Hepatocyte (in vitro differentiated cells): ENCODE measurements at regions not wholly inside any gene's neighbourhood (a gene's known extent, or its start where the extent isn't known, plus 50 kb on each side); places are given as distances from the start of the nearest gene placed in this dataset.
"Not testable (repeated sequence)": the region's sequence is repeated elsewhere in the genome, so short reads cannot be mapped to it uniquely, and the experiment has no call there.

Experiments
- DNase-seq: peaks from one replicate; pipeline ENCODE4 v3.0.0-alpha.2; 2016; ENCODE audit warnings: low spot score
- H2AFZ ChIP-seq: fragments of 200-600 bp; sonication (generic); 2 replicates; pipeline ENCODE4 v1.6.0; 2016; ENCODE audit warnings: antibody characterized with exemption, mild to moderate bottlenecking
- H3K27ac ChIP-seq: fragments of 200-600 bp; sonication (generic); 2 replicates; pipeline ENCODE4 v1.5.1; 2016; ENCODE audit warnings: mild to moderate bottlenecking
- H3K27me3 ChIP-seq: fragments of 200-600 bp; sonication (generic); 2 replicates; pipeline ENCODE4 v1.6.1; 2016
- H3K36me3 ChIP-seq: fragments of 200-600 bp; sonication (generic); replicated peaks from 2 replicates; pipeline ENCODE4 v1.5.1; 2016; ENCODE audit warnings: low read depth; ENCODE audit not compliant: insufficient read depth
- H3K4me1 ChIP-seq: fragments of 200-600 bp; sonication (generic); 2 replicates; pipeline ENCODE4 v1.5.1; 2016; ENCODE audit warnings: mild to moderate bottlenecking, moderate library complexity; ENCODE audit not compliant: insufficient read depth
- H3K4me2 ChIP-seq: fragments of 200-600 bp; sonication (generic); 2 replicates; pipeline ENCODE4 v1.6.0; 2016
- H3K4me3 ChIP-seq: fragments of 200-600 bp; sonication (generic); 2 replicates; pipeline ENCODE4 v1.5.1; 2016; ENCODE audit warnings: mild to moderate bottlenecking
- H3K79me2 ChIP-seq: fragments of 200-600 bp; sonication (generic); 2 replicates; pipeline ENCODE4 v1.6.0; 2017; ENCODE audit warnings: mild to moderate bottlenecking
- H3K9me2 ChIP-seq: fragments of 200-600 bp; sonication (generic); replicated peaks from 2 replicates; pipeline ENCODE4 v1.6.0; 2017; ENCODE audit warnings: mild to moderate bottlenecking; ENCODE audit not compliant: insufficient read depth
- H3K9me3 ChIP-seq: fragments of 200-600 bp; sonication (generic); 2 replicates; pipeline ENCODE4 v1.5.1; 2016; ENCODE audit warnings: low read depth, mild to moderate bottlenecking
- H4K20me1 ChIP-seq: fragments of 200-600 bp; sonication (generic); 2 replicates; pipeline ENCODE4 v1.6.0; 2016; ENCODE audit warnings: mild to moderate bottlenecking; ENCODE audit not compliant: insufficient read depth, poor library complexity, severe bottlenecking
- CTCF ChIP-seq: fragments of 200-600 bp; sonication (generic); IDR thresholded peaks from 2 replicates; pipeline ENCODE4 v1.5.1; 2016; ENCODE audit warnings: antibody characterized with exemption, mild to moderate bottlenecking; ENCODE audit not compliant: poor library complexity
- EZH2 ChIP-seq: fragments of 200-600 bp; sonication (generic); IDR thresholded peaks from 2 replicates; pipeline ENCODE4 v1.6.1; 2016; ENCODE audit warnings: antibody characterized with exemption, mild to moderate bottlenecking, borderline replicate concordance
- EZH2phosphoT487 ChIP-seq: fragments of 200-600 bp; sonication (generic); IDR thresholded peaks from one replicate; pipeline ENCODE4 v1.6.1; 2018; ENCODE audit warnings: antibody characterized with exemption, mild to moderate bottlenecking, low read depth, moderate library complexity; ENCODE audit not compliant: unreplicated experiment, severe bottlenecking
- WGBS: methylation state at CpG from one replicate; pipeline ENCODE4 v1.1.6; 2016; ENCODE audit warnings: low lambda C conversion rate; ENCODE audit errors: missing lambda C conversion rate; 5-methylcytosine and 5-hydroxymethylcytosine counted together

DNA sequence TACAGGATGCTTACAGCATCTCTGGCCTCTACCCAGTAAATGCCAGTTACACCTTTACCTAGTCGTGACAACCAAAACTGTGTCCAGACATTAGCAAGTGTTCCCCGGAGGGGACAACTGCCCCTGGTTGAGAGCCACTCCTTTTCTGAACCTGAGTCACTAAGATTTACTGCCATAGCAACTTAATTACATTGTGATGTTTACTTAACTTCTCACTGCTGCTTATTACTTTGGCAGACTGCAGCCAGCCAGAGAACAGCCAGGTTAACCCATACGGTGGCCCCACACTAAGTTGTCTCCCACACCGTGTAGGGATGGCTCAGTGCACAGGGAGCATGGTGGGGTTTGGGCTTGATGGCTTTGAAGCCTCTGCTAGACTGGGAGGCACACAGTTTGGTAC, 204.7 kb upstream of the SULF2 start:
- Histone ChIP-seq H3K4me1 (peaks cover 8% of the 10 kb centered on the region), H3K36me3 (no peaks in the 10 kb centered on the region), H3K9me3 (no peaks in the 10 kb centered on the region), H3K9me2 (no peaks in the 10 kb centered on the region), H3K27ac (peak overlapping the region; percentile 77), H3K27me3 (no peaks in the 10 kb centered on the region), H4K20me1 (no peaks in the 10 kb centered on the region), H3K4me3 (no peak overlapping the region), H2AFZ (no peak overlapping the region), H3K4me2 (no peak overlapping the region), H3K79me2 (no peaks in the 10 kb centered on the region)
- 37% methylated on average over 4 of the region's 4 CpGs for WGBS
- DNase-seq, result peak; percentile 55
- TF ChIP-seq EZH2phosphoT487, result no peak
- no peak for TF ChIP-seq CTCF
- no peak for TF ChIP-seq EZH2

DNA sequence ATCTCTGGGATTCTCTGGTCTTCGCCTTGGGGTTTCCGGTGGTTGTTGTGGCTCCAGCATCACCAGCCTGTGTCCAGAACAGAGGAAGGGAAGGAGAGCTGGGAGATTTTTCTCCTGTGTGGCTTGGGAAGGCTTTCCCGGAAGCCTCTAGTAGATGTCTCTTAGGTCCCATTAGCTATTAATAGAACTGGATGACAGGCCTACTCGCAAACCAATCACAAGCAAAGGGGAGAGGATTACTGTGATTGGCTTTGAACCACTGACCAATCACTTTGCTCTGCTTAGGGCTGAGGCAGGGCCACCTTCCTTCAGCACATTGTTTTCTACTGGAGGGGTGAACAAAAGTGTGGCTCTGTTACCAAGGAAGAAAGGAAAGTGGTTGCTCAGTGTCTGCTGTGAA, 203.4 kb upstream of the SULF2 start:
- H3K79me2 ChIP-seq, result no peaks in the 10 kb centered on the region
- H3K27me3 ChIP-seq, result no peaks in the 10 kb centered on the region
- H3K4me1 ChIP-seq, result peaks cover 14% of the 10 kb centered on the region
- H3K9me2 ChIP-seq, result no peaks in the 10 kb centered on the region
- no peaks in the 10 kb centered on the region for H3K36me3 ChIP-seq
- no peak overlapping the region for H3K4me2 ChIP-seq
- no peak for DNase-seq
- no peaks in the 10 kb centered on the region for H3K9me3 ChIP-seq
- H3K4me3 ChIP-seq, result no peak overlapping the region
- H4K20me1 ChIP-seq, result no peaks in the 10 kb centered on the region
- WGBS, result 67% methylated on average over 4 of the region's 4 CpGs
- no peak overlapping the region for H2AFZ ChIP-seq
- H3K27ac ChIP-seq, result no peak overlapping the region
- TF ChIP-seq EZH2, result no peak
- no peak for TF ChIP-seq EZH2phosphoT487
- no peak for TF ChIP-seq CTCF

- H4K20me1 ChIP-seq, result no peaks in the 10 kb centered on the region
- peak overlapping the region; percentile 8 for H2AFZ ChIP-seq
- no peaks in the 10 kb centered on the region for H3K79me2 ChIP-seq
- no peak for TF ChIP-seq EZH2
- TF ChIP-seq EZH2phosphoT487, result peak; percentile 64
- H3K27ac ChIP-seq, result peak overlapping the region; percentile 86
- peak; percentile 72 for DNase-seq
- no peak overlapping the region for H3K4me3 ChIP-seq
- H3K9me2 ChIP-seq, result no peaks in the 10 kb centered on the region
- H3K4me1 ChIP-seq, result peaks cover 11% of the 10 kb centered on the region
- H3K4me2 ChIP-seq, result peak overlapping the region; percentile 30
- WGBS, result 71% methylated on average over 7 of the region's 7 CpGs
- H3K36me3 ChIP-seq, result no peaks in the 10 kb centered on the region
- no peaks in the 10 kb centered on the region for H3K9me3 ChIP-seq
- no peaks in the 10 kb centered on the region for H3K27me3 ChIP-seq
Observed at GRCh38 chr20:47985092-47985850, 200.0 kb upstream of the SULF2 start.

GRCh38 chr20:47984437-47984836, 199.2 kb upstream of the SULF2 start:
- TF ChIP-seq EZH2, result no peak
- TF ChIP-seq EZH2phosphoT487, result no peak
- TF ChIP-seq CTCF, result no peak
- Histone ChIP-seq H3K27me3 (no peaks in the 10 kb centered on the region), H3K9me2 (no peaks in the 10 kb centered on the region), H3K4me2 (peak overlapping the region; percentile 30), H2AFZ (no peak overlapping the region), H4K20me1 (no peaks in the 10 kb centered on the region), H3K36me3 (no peaks in the 10 kb centered on the region), H3K79me2 (no peaks in the 10 kb centered on the region), H3K4me1 (peaks cover 11% of the 10 kb centered on the region), H3K9me3 (no peaks in the 10 kb centered on the region), H3K4me3 (no peak overlapping the region), H3K27ac (peak overlapping the region; percentile 86)
- DNase-seq, result no peak
- 92% methylated on average over 6 of the region's 6 CpGs for WGBS

GRCh38 chr20:47983642-47984041, 198.4 kb upstream of the SULF2 start:
- H2AFZ ChIP-seq, H3K79me2 ChIP-seq, H3K4me3 ChIP-seq, DNase-seq, H3K9me3 ChIP-seq, H3K4me2 ChIP-seq, H3K27ac ChIP-seq, H4K20me1 ChIP-seq, H3K9me2 ChIP-seq, H3K36me3 ChIP-seq, H3K27me3 ChIP-seq: not testable (repeated sequence)
- H3K4me1 ChIP-seq, result peaks cover 16% of the 10 kb centered on the region
- WGBS, result 65% methylated on average over 8 of the region's 8 CpGs
